ENCODE measurements at regions not wholly inside any gene's neighbourhood (a gene's known extent, or its start where the extent isn't known, plus 50 kb on each side); places are given as distances from the start of the nearest gene placed in this dataset.
"Not testable (repeated sequence)": the region's sequence is repeated elsewhere in the genome, so short reads cannot be mapped to it uniquely, and the experiment has no call there.

DNA sequence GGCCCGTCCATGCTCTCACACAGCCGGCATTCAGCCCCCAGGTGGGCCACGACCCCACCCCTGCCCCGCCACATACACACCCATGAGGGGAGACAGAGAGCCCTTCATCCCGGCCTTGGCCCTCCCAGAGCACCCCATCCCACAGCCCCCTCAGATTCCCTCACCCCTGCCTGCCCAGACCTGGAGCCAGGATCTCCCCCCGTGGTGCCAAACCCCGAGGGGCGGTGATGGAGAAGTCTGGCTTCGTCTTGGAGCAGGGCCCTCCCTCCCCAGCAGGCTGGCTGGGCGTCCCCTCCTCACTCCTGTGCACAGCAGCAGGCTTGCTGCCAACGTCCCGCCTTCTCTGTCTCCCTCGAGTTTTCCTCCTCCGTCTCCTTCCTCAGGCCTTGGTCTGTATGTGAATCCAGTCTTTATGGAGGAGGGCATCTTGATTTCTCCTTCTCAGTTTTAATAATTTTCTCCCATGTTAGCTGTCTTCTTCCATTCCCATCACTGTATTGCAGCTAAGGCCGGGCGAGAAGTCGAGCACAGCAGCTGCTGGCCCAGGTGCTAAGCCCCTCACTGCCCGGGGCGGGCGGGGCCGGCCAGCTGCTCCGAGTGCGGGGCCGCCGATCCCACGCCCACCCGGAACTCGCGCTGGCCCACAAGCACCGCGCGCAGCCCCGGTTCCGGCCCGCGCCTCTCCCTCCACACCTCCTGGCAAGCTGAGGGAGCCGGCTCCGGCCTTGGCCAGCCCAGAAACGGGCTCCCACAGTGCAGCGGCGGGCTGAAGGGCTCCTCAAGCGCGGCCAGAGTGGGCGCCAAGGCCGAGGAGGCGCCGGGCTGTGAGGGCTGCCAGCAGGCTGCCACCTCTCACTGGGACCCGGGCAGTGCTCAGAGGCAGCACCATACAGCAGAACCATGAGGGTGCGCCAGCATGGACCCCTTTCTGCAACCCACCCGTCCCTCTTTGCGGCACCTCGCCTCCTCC is 183.6 kb downstream of the TBC1D2B start:
- intact Hi-C loops (cut with DNase I); H3K27me3 ChIP-seq (ENCODE audit: control insufficient read depth, insufficient read depth, low read length): not testable (repeated sequence)
- peak in 2 of 5 donors; percentile 38 to 55 for DNase-seq

DNA sequence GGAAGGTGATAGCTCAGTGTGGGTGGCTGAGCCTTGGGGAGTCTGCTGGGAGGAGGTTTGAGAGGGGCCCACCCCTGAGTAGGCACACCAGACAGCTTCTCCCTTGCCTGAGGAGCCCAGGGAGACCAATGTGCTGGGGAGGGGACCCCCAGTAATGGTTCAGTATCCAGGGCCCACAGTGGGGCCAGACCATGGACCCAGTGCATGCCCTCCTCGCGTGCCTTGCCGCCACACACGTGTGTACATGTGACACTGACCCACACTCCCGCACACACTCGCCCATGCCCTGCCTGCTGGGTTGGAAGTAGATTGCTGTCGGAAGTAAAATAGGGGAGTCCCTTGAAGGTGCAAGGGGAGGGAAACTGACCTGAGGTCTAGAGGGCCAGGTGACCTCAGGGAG is 184.3 kb downstream of the TBC1D2B start:
- H3K4me3 ChIP-seq (ENCODE audit: low read length in 3 of 3); FAIRE-seq; H3K36me3 ChIP-seq (ENCODE audit: control insufficient read depth in 2 of 3, insufficient read depth in 3 of 3, low read length in 3 of 3); intact Hi-C loops (cut with DNase I); H3K27me3 ChIP-seq (ENCODE audit: control insufficient read depth, insufficient read depth, low read length); H3K9ac ChIP-seq (ENCODE audit: low read length in 3 of 3); H3K4me1 ChIP-seq (ENCODE audit: control insufficient read depth in 2 of 3, insufficient read depth in 2 of 3, low read depth in 1 of 3, low read length in 3 of 3); H3K27ac ChIP-seq (ENCODE audit: low read depth in 2 of 2, low read length in 2 of 2); H3K9me3 ChIP-seq (ENCODE audit: control insufficient read depth in 2 of 3, insufficient read depth in 1 of 3, low read length in 3 of 3): not testable (repeated sequence)
- DNase-seq = peak in 1 of 5 donors; percentile 65

More for the DNA sequence above, 183.6 kb downstream of the TBC1D2B start:
- H3K9me3 ChIP-seq (ENCODE audit: control insufficient read depth in 2 of 3, insufficient read depth in 1 of 3, low read length in 3 of 3); H3K27ac ChIP-seq (ENCODE audit: low read depth in 2 of 2, low read length in 2 of 2); H3K4me1 ChIP-seq (ENCODE audit: control insufficient read depth in 2 of 3, insufficient read depth in 2 of 3, low read depth in 1 of 3, low read length in 3 of 3); H3K4me3 ChIP-seq (ENCODE audit: low read length in 3 of 3); FAIRE-seq; H3K9ac ChIP-seq (ENCODE audit: low read length in 3 of 3); H3K36me3 ChIP-seq (ENCODE audit: control insufficient read depth in 2 of 3, insufficient read depth in 3 of 3, low read length in 3 of 3): not testable (repeated sequence)

DNA sequence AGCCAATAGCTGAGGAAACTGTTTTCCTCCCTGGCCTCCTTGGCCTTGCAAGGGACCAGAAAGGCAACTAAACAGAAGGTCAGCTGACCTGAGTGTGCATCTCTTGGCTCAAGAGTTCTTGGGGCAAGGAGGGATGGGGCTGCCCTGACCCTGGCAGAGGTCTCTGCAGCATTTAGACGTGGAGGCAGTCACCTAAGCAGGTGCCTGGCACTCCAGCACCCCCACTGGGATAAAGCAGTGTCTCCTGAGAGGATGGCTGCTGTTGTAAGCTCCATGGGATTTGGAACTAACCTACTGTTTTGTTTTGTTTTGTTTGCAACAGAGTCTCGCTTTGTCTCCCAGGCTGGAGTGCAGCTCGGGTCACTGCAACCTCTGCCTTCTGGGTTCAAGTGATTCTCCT is 185.2 kb downstream of the TBC1D2B start:
- no peaks in the 10 kb centered on the region for H3K27me3 ChIP-seq (ENCODE audit: control insufficient read depth, insufficient read depth, low read length)
- H3K4me1 ChIP-seq (ENCODE audit: control insufficient read depth in 2 of 3, insufficient read depth in 2 of 3, low read depth in 1 of 3, low read length in 3 of 3) = no peaks in the 10 kb centered on the region
- FAIRE-seq (no peak), DNase-seq (peak in 2 of 5 donors; percentile 22 to 30)
- H3K9me3 ChIP-seq (ENCODE audit: control insufficient read depth in 2 of 3, insufficient read depth in 1 of 3, low read length in 3 of 3) = no peaks in the 10 kb centered on the region
- TF ChIP-seq, protein P1, sequence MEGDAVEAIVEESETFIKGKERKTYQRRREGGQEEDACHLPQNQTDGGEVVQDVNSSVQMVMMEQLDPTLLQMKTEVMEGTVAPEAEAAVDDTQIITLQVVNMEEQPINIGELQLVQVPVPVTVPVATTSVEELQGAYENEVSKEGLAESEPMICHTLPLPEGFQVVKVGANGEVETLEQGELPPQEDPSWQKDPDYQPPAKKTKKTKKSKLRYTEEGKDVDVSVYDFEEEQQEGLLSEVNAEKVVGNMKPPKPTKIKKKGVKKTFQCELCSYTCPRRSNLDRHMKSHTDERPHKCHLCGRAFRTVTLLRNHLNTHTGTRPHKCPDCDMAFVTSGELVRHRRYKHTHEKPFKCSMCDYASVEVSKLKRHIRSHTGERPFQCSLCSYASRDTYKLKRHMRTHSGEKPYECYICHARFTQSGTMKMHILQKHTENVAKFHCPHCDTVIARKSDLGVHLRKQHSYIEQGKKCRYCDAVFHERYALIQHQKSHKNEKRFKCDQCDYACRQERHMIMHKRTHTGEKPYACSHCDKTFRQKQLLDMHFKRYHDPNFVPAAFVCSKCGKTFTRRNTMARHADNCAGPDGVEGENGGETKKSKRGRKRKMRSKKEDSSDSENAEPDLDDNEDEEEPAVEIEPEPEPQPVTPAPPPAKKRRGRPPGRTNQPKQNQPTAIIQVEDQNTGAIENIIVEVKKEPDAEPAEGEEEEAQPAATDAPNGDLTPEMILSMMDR (IDR thresholded peaks at IDR 0.05; ENCODE audit: borderline replicate concordance, extremely low read depth, insufficient read depth) = no peak
- intact Hi-C loops (cut with DNase I) = no loop called here
- no peak overlapping the region for H3K9ac ChIP-seq (ENCODE audit: low read length in 3 of 3)
- no peak overlapping the region for H3K27ac ChIP-seq (ENCODE audit: low read depth in 2 of 2, low read length in 2 of 2)
- no peak overlapping the region for H3K4me3 ChIP-seq (ENCODE audit: low read length in 3 of 3)
- no peaks in the 10 kb centered on the region for H3K36me3 ChIP-seq (ENCODE audit: control insufficient read depth in 2 of 3, insufficient read depth in 3 of 3, low read length in 3 of 3)

DNA sequence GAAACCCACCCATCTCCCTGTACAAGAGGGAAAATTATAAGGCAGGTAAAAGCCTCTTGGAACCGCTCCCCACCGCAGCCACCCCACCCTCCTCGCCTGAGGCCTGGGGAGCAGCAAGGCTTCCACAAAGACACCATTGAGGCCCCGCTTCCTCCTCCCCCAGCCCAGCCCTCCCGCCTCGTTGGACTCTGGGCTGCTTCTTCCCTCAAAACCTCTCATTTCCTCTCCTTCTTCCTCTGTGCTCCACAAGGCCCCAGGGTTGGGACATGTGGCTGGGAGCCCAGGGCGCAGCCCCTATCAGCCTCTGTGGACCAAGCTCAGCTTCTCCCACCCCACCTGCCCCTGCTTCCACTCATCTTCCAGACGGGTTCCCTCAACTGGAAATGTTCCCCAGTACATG is 185.6 kb downstream of the TBC1D2B start:
- H3K27ac ChIP-seq (ENCODE audit: low read depth in 2 of 2, low read length in 2 of 2); intact Hi-C loops (cut with DNase I); FAIRE-seq; H3K4me1 ChIP-seq (ENCODE audit: control insufficient read depth in 2 of 3, insufficient read depth in 2 of 3, low read depth in 1 of 3, low read length in 3 of 3); H3K36me3 ChIP-seq (ENCODE audit: control insufficient read depth in 2 of 3, insufficient read depth in 3 of 3, low read length in 3 of 3); H3K9me3 ChIP-seq (ENCODE audit: control insufficient read depth in 2 of 3, insufficient read depth in 1 of 3, low read length in 3 of 3); H3K4me3 ChIP-seq (ENCODE audit: low read length in 3 of 3); H3K9ac ChIP-seq (ENCODE audit: low read length in 3 of 3); H3K27me3 ChIP-seq (ENCODE audit: control insufficient read depth, insufficient read depth, low read length): not testable (repeated sequence)
- peak in 1 of 5 donors; percentile 37 for DNase-seq

DNA sequence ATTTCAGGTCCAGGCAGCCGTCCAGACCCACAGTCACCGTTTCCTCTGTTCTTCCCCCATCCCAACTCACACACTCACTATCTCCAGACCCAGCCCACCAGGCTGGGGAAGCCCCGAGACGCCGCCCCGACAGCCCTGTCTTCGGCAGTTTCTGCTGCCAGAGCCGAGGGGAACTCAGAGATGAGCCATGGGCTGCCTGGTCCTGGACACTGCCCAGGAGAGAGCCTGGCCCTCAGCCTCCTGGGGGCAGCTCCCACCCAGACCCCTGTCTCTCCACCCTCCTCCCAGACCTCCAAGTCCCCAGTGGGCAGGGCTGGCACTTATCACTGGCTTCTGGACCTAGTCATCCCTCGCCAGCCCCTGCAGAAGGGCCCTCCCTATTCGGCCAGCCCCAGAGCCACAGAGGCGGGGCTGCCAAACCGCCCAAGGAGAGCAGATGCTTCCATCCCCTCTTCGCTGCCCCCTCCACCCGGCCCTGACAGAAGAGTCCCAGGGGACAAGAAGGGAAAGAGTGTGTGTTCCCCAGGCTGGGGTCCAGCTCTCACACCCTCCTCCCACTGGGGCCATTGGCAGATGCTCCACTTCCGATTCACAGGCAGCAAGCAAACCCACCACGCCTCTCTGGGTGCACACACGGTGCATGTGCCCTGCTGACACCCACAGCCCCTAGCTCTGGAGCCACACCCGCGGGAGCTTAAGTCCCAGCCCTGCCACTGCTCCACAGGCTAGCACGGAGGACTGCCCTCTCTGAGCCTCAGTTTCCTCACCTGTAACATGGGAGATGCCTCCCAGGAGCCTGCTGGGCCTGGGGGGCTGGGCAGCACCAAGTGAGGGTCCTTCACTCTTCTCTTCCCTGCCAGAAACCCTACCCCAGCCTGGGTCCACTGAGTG is 186.4 kb downstream of the TBC1D2B start:
- peak in 3 of 5 donors; percentile 39 to 76 (median 55) for DNase-seq
- H3K36me3 ChIP-seq (ENCODE audit: control insufficient read depth in 2 of 3, insufficient read depth in 3 of 3, low read length in 3 of 3); H3K27me3 ChIP-seq (ENCODE audit: control insufficient read depth, insufficient read depth, low read length); FAIRE-seq; H3K9ac ChIP-seq (ENCODE audit: low read length in 3 of 3); intact Hi-C loops (cut with DNase I); H3K9me3 ChIP-seq (ENCODE audit: control insufficient read depth in 2 of 3, insufficient read depth in 1 of 3, low read length in 3 of 3); H3K27ac ChIP-seq (ENCODE audit: low read depth in 2 of 2, low read length in 2 of 2); H3K4me3 ChIP-seq (ENCODE audit: low read length in 3 of 3); H3K4me1 ChIP-seq (ENCODE audit: control insufficient read depth in 2 of 3, insufficient read depth in 2 of 3, low read depth in 1 of 3, low read length in 3 of 3): not testable (repeated sequence)

DNA sequence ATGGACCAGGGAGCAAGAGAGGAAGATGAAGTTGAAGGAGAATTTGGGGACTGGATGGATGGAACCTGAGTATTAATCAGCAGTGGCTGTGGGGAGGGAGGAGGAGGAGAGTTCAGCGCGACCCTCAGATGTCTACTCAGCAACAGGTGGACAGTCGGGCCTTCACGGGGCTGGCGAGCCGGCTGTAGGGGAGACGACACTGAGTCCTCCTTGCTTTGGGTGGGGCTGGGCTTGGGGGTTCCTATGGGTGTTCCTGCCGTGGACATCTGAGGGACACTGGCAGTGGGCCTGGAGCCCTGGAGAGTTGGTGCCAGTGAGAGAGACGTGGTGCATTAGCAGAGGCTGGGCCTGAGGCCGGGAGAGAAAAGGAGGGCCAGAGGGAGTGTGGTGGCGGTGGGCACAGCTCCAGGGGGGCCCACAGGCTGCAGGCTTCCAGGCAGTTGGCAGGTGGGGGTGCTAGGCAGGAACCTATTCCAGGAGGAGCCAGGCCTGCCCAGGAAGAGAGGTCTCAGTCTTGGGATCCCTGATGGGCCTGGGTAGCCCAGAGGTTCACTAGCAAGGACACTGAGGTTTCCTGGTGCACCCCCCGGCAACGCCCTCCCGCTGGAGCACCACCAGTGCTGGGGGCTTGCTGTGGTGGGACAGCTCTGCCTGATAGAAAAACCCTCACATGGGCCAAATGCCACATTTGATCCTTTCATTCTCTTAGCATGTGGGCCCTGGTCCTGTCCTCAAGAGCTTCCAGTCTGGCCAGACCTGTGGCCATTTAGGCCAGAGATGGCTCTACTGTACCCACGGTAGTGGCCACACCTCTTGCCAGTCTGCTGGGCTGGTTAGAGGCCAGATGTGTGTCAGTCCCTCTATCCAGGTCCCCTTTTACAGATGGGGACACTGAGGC is 187.4 kb downstream of the TBC1D2B start:
- FAIRE-seq; intact Hi-C loops (cut with DNase I); H3K27ac ChIP-seq (ENCODE audit: low read depth in 2 of 2, low read length in 2 of 2); H3K4me3 ChIP-seq (ENCODE audit: low read length in 3 of 3); H3K9me3 ChIP-seq (ENCODE audit: control insufficient read depth in 2 of 3, insufficient read depth in 1 of 3, low read length in 3 of 3); H3K27me3 ChIP-seq (ENCODE audit: control insufficient read depth, insufficient read depth, low read length); H3K36me3 ChIP-seq (ENCODE audit: control insufficient read depth in 2 of 3, insufficient read depth in 3 of 3, low read length in 3 of 3); H3K4me1 ChIP-seq (ENCODE audit: control insufficient read depth in 2 of 3, insufficient read depth in 2 of 3, low read depth in 1 of 3, low read length in 3 of 3); H3K9ac ChIP-seq (ENCODE audit: low read length in 3 of 3): not testable (repeated sequence)
- DNase-seq = peak in 2 of 5 donors; percentile 44 to 67

All from kidney (tissue), 13 donors.